Stimulated activated memory B cell treated with anti-CD40 and anti-IgM and Interleukin-4, amounts not matched to agents 10 μg/mL and 1 μg/mL and 100 μg/mL, for 72 hours (primary cell): ENCODE measurements at regions not wholly inside any gene's neighbourhood (a gene's known extent, or its start where the extent isn't known, plus 50 kb on each side); places are given as distances from the start of the nearest gene placed in this dataset.

ENCODE experiments used
- ATAC-seq: fragments of 150-1000 bp; cut with Tn5 transposase; 2 replicates; pipeline ENCODE4 v1.10.0; 2021
- H3K27ac Mint-ChIP-seq: one replicate; pipeline ENCODE4 v1.8.0; 2022; ENCODE audit warnings: mild to moderate bottlenecking, mixed read lengths
- H3K27me3 Mint-ChIP-seq: one replicate; pipeline ENCODE4 v1.8.0; 2022; ENCODE audit warnings: mixed read lengths
- H3K36me3 Mint-ChIP-seq: one replicate; pipeline ENCODE4 v1.8.0; 2022; ENCODE audit warnings: mixed read lengths
- H3K4me1 Mint-ChIP-seq: one replicate; pipeline ENCODE4 v1.8.0; 2022; ENCODE audit warnings: mixed read lengths
- H3K4me3 Mint-ChIP-seq: one replicate; pipeline ENCODE4 v1.8.0; 2022; ENCODE audit warnings: mild to moderate bottlenecking, moderate library complexity, mixed read lengths
- H3K9me3 Mint-ChIP-seq: one replicate; pipeline ENCODE4 v1.8.0; 2022; ENCODE audit warnings: mixed read lengths

DNA sequence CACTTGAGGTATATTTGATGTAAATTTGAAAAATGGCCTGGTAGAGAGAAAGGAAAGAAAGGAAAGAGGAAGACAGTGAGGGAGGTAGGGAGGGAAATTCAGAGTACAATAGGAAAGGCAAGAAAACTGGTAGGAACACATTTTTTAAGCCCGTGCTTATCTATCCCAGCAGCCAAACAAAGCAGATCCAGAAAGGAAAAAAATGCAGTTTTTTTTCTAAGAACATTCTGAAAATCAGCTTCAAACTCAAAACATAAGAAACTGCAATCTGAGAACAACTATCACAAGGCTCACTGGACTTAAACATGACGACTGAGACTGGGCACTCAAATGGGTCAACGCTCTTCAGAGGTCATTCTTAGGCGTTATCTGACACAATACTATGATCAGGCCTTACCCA lies 408.3 kb upstream of the DDI1 start:
- peaks cover 11% of the 10 kb centered on the region for H3K4me1 Mint-ChIP-seq
- H3K27ac Mint-ChIP-seq: no peak overlapping the region
- H3K36me3 Mint-ChIP-seq: no peaks in the 10 kb centered on the region
- H3K9me3 Mint-ChIP-seq: no peaks in the 10 kb centered on the region
- no peaks in the 10 kb centered on the region for H3K27me3 Mint-ChIP-seq
- no peak for ATAC-seq
- no peak overlapping the region for H3K4me3 Mint-ChIP-seq

DNA sequence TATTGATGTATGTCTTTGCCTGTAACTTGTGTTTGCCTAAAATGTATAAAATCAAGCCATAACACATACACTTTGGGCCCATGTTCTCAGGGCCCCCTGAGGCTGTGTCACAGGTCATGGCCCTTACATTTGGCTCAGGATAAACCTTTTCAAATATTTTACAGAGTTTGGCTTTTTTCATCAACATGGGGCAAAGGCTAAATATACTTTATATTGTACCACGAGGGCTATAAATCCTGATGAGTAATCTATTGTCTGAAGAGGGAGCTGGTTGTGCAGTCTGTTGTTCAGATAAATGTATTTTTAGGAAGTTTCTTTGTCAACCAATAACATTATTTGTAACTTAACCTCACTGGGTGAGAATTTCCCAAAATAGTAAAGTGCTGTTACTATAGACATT lies 404.6 kb upstream of the DDI1 start:
- H3K27me3 Mint-ChIP-seq: no peaks in the 10 kb centered on the region
- ATAC-seq: no peak
- H3K4me3 Mint-ChIP-seq: no peak overlapping the region

DNA sequence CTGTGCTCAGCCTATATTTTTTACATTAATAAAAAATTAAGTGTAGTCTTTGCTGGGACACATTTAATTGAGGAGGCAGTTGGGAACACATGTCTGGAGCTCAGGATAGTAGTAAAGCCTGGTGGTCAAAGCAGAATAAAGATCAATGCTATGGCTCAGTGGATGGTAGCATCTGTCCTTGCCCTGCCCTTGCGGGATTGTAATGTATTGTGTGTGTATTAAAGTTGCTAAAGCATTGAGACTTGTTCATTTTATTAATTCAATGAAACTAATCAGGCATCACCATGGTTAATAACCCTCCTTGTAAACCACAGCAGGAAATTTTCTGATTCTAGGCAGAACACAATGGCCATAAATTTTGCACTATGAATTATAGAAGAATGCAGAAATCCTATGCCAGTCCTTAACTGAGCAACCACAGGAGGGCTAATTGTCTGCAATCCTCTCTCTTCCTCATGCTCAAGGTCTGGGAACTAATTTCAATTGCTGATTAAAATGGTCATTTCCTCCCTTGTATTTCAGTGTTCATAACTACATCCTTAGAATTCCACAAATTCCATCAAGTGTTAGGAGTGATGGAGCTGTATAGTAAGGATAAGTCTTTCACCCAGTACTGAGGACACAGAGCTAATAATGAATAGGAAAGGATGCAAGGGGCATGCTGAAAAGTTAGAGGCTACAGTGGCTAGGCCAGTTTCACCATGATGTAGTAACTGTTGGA lies 403.2 kb upstream of the DDI1 start:
- Mint-ChIP-seq H3K27me3 (no peaks in the 10 kb centered on the region), H3K4me1 (no peaks in the 10 kb centered on the region), H3K27ac (no peak overlapping the region), H3K36me3 (no peaks in the 10 kb centered on the region), H3K4me3 (no peak overlapping the region), H3K9me3 (no peaks in the 10 kb centered on the region)
- no peak for ATAC-seq

More for the DNA sequence above, 404.6 kb upstream of the DDI1 start:
- Mint-ChIP-seq H3K36me3 (no peaks in the 10 kb centered on the region), H3K27ac (no peak overlapping the region), H3K9me3 (no peaks in the 10 kb centered on the region), H3K4me1 (no peaks in the 10 kb centered on the region)

DNA sequence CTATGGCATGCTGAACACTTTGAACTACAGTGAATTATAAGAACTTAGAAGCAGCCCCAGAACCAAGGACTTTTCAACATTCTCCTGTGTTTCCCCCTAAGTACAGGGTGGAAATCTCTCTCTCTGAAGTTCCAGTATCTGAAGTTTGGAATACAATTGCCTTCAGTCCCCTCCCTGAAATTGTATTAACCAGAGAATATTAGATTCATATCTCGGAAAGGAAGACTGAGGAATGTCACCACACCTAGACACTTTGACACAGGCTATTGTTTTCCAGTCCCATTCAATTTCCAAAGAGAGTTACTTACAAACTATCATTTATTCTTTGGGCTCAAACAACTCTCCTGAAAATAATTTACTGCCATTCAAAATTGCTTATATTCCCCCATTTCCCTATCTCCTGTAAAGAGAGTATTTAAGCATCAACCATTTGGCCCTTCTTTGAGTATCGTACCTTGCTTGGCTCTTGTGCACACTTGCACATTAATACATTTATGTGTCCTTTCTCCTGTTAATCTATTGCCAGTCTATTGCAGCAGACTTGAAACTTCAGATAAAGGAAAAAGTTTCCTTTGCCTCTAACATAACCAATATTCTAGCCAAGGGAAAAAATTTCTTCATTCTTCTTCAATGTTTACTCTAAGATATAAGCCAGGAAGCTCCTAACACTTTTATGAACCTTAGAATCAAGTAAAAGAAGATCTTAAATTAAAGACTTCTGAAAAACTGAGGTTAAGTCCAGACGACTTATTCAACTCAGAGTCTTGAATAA lies 402.4 kb upstream of the DDI1 start:
- no peaks in the 10 kb centered on the region for H3K27me3 Mint-ChIP-seq
- H3K27ac Mint-ChIP-seq: no peak overlapping the region
- H3K4me1 Mint-ChIP-seq: no peaks in the 10 kb centered on the region
- H3K36me3 Mint-ChIP-seq: no peaks in the 10 kb centered on the region
- no peak for ATAC-seq
- no peaks in the 10 kb centered on the region for H3K9me3 Mint-ChIP-seq
- H3K4me3 Mint-ChIP-seq: no peak overlapping the region

DNA sequence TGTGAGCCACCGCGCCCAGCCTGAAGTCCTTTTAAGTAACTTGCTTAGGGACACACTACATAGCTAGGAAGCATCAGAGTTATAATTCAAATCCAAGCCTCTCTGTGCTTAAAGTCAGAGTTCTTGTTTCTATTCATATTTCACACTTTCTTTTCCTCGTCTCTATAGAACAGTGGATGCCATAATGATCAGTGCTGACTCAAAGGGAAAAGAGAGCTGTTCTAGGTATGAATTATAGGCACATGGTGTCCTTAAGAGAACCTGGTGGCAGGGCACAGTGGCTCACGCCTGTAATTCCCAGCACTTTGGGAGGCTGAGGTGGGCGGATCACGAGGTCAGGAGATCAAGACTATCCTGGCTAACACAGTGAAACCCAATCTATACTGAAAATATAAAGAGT lies 400.2 kb upstream of the DDI1 start:
- ATAC-seq: no peak
- H3K4me1 Mint-ChIP-seq: no peaks in the 10 kb centered on the region
- no peak overlapping the region for H3K27ac Mint-ChIP-seq
- no peaks in the 10 kb centered on the region for H3K27me3 Mint-ChIP-seq
- no peak overlapping the region for H3K4me3 Mint-ChIP-seq
- H3K36me3 Mint-ChIP-seq: no peaks in the 10 kb centered on the region
- H3K9me3 Mint-ChIP-seq: no peaks in the 10 kb centered on the region

DNA sequence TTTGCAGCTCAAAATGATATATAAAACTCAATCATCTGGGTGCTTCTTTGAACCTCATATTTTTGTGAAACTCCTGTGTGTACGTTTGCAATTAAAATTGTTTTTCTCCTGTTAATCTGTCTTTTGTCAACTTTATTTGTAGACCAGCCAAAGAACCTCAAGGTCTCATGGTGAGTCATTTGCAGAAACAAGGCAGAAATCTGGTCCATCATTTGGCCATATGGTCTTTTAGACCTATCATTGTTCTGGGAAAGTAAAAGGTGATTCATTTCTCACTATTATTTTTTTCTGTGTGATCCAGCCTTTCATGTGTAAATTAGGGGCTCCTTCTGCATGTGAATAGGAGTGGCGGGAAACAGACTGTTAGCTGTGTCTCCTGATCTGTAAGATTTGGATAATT lies 399.1 kb upstream of the DDI1 start:
- Mint-ChIP-seq H3K9me3 (no peaks in the 10 kb centered on the region), H3K4me3 (no peak overlapping the region), H3K27me3 (no peaks in the 10 kb centered on the region), H3K4me1 (no peaks in the 10 kb centered on the region), H3K36me3 (no peaks in the 10 kb centered on the region), H3K27ac (no peak overlapping the region)
- no peak for ATAC-seq

DNA sequence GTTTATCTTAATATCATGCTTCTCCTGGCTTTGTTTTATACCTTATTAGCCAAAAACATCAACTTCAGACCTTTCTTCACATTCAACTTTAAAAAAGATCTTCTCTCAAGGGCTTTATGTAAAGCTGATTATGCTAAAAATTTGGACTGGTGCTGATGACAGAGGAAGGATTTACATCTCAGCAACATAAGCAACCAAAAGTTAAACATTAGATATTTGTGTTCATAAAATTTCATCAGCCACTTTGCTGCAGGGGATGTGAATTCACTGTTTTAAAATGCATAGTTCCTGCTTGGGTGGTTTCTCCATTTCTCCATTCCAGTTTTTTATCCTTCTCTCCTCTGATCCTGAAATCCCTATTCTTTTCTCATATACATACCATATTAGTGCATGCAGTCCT lies 398.6 kb upstream of the DDI1 start:
- H3K27ac Mint-ChIP-seq: no peak overlapping the region
- no peaks in the 10 kb centered on the region for H3K9me3 Mint-ChIP-seq
- H3K36me3 Mint-ChIP-seq: no peaks in the 10 kb centered on the region
- H3K4me1 Mint-ChIP-seq: no peaks in the 10 kb centered on the region
- no peak for ATAC-seq
- H3K27me3 Mint-ChIP-seq: no peaks in the 10 kb centered on the region
- no peak overlapping the region for H3K4me3 Mint-ChIP-seq

DNA sequence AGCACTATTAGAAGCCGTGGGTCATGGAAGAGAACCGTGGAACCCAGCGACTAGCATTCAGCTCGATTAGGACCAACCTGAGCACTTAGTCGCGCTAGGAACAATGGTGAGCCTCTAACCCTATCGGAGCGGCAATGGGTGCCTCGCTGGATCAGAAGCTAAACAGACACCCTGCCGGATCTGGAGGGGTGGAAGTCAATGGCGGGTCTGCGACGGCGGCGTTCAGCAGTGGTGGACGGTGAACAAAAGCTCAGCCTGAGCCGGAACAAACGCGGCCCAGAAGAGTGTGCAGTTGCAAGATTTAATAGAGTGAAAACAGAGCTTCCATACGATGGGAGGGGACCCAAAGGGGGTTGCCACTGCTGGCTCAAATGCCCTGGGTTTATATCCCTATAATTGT lies 391.8 kb upstream of the DDI1 start:
- Mint-ChIP-seq H3K4me3 (no peak overlapping the region), H3K27me3 (no peaks in the 10 kb centered on the region), H3K36me3 (no peaks in the 10 kb centered on the region), H3K4me1 (peaks cover 15% of the 10 kb centered on the region), H3K9me3 (no peaks in the 10 kb centered on the region), H3K27ac (no peak overlapping the region)
- no peak for ATAC-seq

DNA sequence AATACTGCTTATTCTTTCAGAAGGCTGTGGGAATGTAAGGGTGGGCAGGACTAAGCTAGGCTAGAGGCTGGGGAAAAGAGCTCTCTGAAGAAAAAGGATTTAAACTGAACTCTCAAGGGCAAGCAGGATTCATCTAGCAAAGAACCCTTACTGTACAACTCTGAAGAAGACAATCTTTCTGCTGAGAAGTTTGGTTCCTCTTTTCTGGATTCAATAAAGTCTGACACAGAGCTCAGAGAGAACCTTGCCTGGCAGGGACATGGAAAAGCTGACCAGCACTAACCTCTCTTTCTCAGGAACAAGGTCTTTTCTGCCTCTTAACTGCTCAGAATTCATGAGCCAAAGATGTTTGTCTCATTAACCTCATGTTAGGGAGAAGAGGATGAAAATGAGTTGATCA lies 388.4 kb upstream of the DDI1 start:
- Mint-ChIP-seq H3K27ac (peak overlapping the region; percentile 5), H3K36me3 (peaks cover 4% of the 10 kb centered on the region), H3K4me1 (peaks cover 29% of the 10 kb centered on the region), H3K4me3 (no peak overlapping the region), H3K27me3 (no peaks in the 10 kb centered on the region), H3K9me3 (peaks cover 4% of the 10 kb centered on the region)
- ATAC-seq: peak; percentile 68

DNA sequence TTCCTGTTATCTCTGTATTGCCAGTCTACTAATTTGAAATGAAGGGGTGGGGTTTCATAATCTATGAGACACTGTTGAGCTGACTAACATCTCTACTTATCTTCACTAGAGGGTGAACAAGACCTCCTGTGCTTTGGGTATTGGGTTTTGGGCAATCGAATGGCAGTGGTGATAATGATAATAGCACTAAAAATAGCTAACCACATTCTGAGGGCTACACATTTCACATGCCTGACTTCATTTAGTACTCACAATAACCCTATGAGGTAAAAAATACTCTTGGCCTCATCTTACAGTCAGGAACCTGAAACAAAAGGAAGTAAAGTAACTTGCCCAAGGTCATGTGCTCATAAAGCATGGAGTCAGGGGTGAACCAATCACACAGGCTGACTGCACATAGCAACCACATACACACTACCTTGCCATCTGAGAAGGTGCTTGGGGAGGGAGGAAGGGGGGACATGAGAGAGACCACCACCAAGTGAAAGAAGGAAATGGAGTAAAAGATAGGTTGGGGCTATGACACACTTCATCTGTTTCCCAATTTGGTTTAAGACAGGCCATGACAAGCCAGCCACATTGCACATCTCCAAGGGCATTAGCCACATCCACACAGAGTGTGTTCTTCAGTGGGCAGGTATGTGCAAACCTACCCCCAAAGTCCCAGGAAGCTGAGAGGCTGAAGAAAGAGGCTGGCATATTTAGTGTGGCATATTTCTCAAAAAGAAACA lies 387.6 kb upstream of the DDI1 start:
- Mint-ChIP-seq H3K27me3 (no peaks in the 10 kb centered on the region), H3K27ac (peak overlapping the region; percentile 5), H3K9me3 (peaks cover 4% of the 10 kb centered on the region), H3K4me3 (no peak overlapping the region), H3K4me1 (peaks cover 29% of the 10 kb centered on the region), H3K36me3 (peaks cover 4% of the 10 kb centered on the region)
- ATAC-seq: peak; percentile 73

DNA sequence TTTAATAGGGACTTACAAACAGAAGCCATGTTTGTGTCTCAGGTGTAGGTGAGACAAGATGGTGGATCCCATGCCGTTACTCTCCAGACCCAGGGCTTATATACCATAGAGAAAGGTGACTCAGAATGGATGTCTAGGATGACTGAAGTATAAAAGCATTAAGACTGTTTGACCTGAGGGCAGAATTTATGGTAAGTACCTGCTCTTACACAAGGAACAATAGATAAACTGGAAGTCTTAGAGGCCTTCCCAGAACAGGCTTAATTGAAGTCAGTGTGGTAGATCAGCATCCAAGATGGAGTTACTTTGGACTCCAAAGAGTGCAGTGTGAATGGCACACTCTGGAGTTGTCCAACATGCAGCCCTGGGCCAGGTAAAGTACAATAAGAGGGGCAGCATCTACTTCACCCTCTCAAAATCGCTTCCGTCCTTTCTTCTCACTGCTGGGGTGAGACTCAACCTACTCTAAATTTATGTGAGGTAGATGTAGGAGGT lies 387.0 kb upstream of the DDI1 start:
- Mint-ChIP-seq H3K4me3 (no peak overlapping the region), H3K27me3 (no peaks in the 10 kb centered on the region), H3K36me3 (peaks cover 4% of the 10 kb centered on the region), H3K27ac (no peak overlapping the region), H3K4me1 (peaks cover 29% of the 10 kb centered on the region), H3K9me3 (peaks cover 4% of the 10 kb centered on the region)
- no peak for ATAC-seq

DNA sequence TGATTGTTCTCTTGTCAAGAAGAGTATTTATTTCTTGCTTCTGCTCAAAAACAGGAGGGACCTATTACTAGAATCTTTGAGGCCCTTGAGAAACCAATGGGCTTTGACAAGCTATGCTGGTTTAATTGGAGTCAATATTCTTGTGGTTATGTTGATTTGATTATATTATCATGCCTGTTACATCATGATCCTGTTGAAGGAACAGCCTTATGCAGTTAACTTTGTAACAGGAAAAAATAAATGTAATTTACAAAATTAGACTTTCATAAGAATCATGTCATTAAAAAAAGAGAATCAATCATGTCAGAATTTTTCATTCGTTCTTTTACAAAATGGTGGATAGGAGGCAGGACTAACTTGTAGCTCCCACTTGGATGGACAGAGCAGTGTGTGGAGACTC lies 386.1 kb upstream of the DDI1 start:
- Mint-ChIP-seq H3K9me3 (peaks cover 4% of the 10 kb centered on the region), H3K27me3 (no peaks in the 10 kb centered on the region), H3K36me3 (peaks cover 4% of the 10 kb centered on the region), H3K4me1 (peaks cover 29% of the 10 kb centered on the region), H3K27ac (no peak overlapping the region), H3K4me3 (no peak overlapping the region)
- no peak for ATAC-seq

DNA sequence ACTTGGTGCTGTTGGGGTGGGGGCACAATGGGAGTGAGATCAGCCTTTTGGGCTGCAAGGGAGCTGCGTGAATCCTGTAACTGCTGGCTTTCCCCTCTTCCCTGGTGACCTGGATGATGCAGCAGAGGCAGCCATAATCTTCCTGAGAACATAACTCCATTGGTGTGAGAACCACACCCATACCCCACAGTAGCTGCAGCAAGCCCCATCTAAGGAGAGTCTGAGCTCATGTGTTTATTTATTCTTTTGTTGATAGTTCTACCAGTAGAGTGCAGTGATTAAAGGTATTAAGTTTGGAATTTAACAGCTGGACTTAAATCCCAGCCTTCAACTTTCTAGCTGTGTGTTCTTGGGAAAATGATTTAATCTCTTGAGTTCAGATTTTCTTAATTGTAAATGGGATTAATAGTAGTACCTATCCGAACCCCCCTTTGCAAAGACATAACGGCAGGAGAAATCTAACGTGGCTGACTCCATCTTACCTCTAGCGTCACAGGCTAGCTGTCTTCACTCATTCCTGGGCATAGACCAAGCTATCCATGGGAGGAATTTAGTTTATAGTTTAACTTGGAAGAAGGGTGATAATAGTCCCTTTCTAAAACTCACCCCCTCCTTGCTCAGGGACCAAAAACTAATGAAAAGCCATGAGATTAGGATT lies 385.0 kb upstream of the DDI1 start:
- no peak for ATAC-seq
- Mint-ChIP-seq H3K27me3 (no peaks in the 10 kb centered on the region), H3K4me3 (no peak overlapping the region), H3K4me1 (peaks cover 29% of the 10 kb centered on the region), H3K36me3 (peaks cover 4% of the 10 kb centered on the region), H3K27ac (no peak overlapping the region), H3K9me3 (peaks cover 4% of the 10 kb centered on the region)

DNA sequence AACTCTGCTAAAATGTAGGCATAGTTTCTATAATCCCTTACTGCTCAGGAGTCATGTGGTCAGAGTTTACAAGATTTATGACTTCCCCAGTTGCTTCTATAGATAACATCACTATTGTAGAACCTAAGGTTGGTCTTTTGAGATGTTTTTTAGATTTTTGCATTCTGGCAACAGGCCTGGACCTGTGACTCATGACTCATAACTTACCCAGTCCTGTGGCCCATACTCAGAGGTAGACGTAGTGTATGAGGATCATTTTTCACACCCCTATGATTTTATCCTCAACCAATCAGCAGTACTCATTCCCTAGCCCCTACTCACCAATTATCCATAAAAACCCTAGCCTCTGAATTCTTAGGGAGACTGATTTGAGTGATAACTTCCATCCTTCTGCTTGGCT lies 384.4 kb upstream of the DDI1 start:
- peaks cover 4% of the 10 kb centered on the region for H3K9me3 Mint-ChIP-seq
- H3K27me3 Mint-ChIP-seq: no peaks in the 10 kb centered on the region
- H3K4me1 Mint-ChIP-seq: peaks cover 29% of the 10 kb centered on the region

DNA sequence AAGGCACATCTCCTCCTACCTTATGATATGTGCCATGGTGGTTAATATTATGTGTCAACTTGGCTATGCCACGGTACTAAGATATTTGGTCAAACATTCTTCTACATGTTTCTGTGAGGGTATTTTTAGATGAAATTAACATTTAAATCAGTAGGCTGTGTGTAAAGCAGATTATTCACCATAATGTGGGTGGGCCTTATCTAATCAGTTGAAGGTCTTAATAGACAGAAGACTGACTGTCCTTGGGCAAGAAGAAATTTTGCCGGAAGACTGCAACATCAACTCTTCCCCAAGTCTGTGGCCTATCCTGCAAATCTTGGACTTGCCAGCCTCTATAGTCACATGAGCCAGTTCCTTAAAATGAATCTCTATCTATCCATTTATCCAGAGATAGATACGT lies 380.1 kb upstream of the DDI1 start:
- Mint-ChIP-seq H3K4me1 (no peaks in the 10 kb centered on the region), H3K4me3 (no peak overlapping the region), H3K27me3 (no peaks in the 10 kb centered on the region), H3K9me3 (peaks cover 4% of the 10 kb centered on the region), H3K36me3 (peaks cover 4% of the 10 kb centered on the region), H3K27ac (no peak overlapping the region)
- no peak for ATAC-seq

More for the DNA sequence above, 384.4 kb upstream of the DDI1 start:
- H3K36me3 Mint-ChIP-seq: peaks cover 4% of the 10 kb centered on the region
- no peak overlapping the region for H3K4me3 Mint-ChIP-seq
- H3K27ac Mint-ChIP-seq: no peak overlapping the region
- no peak for ATAC-seq
